ENCODE measurements at regions not wholly inside any gene's neighbourhood (a gene's known extent, or its start where the extent isn't known, plus 50 kb on each side); places are given as distances from the start of the nearest gene placed in this dataset.

- Histone ChIP-seq H3K36me3 (replicated peaks; ENCODE audit: insufficient read depth, low read length) (no peaks in the 10 kb centered on the region), H3K27me3 (replicated peaks; ENCODE audit: insufficient read depth, low read length) (no peaks in the 10 kb centered on the region), H3K9me2 (replicated peaks; ENCODE audit: insufficient read depth, low read length) (no peaks in the 10 kb centered on the region), H3K4me2 (ENCODE audit: low read depth, low read length) (no peak overlapping the region), H2AFZ (ENCODE audit: low read length) (no peak overlapping the region), H3K79me2 (ENCODE audit: low read length) (no peaks in the 10 kb centered on the region), H3F3A (ENCODE audit: insufficient read depth, low read length) (no peaks in the 10 kb centered on the region), H3K4me1 (ENCODE audit: low read length) (no peaks in the 10 kb centered on the region), H3K4me3 (ENCODE audit: low read length) (no peak overlapping the region), H3K9ac (ENCODE audit: low read length) (no peak overlapping the region), H3K27ac (ENCODE audit: low read length) (no peak overlapping the region), H3K9me3 (replicated peaks; ENCODE audit: insufficient read depth, low read length) (no peaks in the 10 kb centered on the region), H4K20me1 (ENCODE audit: insufficient read depth, low read length) (no peaks in the 10 kb centered on the region)
- TF ChIP-seq EZH2phosphoT487 (IDR thresholded peaks at IDR 0.05; ENCODE audit: low read length): no peak
- TF ChIP-seq EZH2 (optimal IDR thresholded peaks at IDR 0.05; ENCODE audit: low read depth, low read length): no peak
- TF ChIP-seq CTCF (IDR thresholded peaks at IDR 0.05; ENCODE audit: low read length): no peak
- DNase-seq: no peak
These were observed 715.8 kb downstream of the RNF144B start for GRCh38 chr6:19102936-19103335.

- Histone ChIP-seq H3K4me1 (ENCODE audit: low read length) (no peaks in the 10 kb centered on the region), H3K9me3 (replicated peaks; ENCODE audit: insufficient read depth, low read length) (no peaks in the 10 kb centered on the region), H2AFZ (ENCODE audit: low read length) (no peak overlapping the region), H3F3A (ENCODE audit: insufficient read depth, low read length) (no peaks in the 10 kb centered on the region), H3K36me3 (replicated peaks; ENCODE audit: insufficient read depth, low read length) (no peaks in the 10 kb centered on the region), H3K4me2 (ENCODE audit: low read depth, low read length) (no peak overlapping the region), H3K27me3 (replicated peaks; ENCODE audit: insufficient read depth, low read length) (no peaks in the 10 kb centered on the region), H4K20me1 (ENCODE audit: insufficient read depth, low read length) (no peaks in the 10 kb centered on the region), H3K4me3 (ENCODE audit: low read length) (no peak overlapping the region), H3K9ac (ENCODE audit: low read length) (no peak overlapping the region), H3K9me2 (replicated peaks; ENCODE audit: insufficient read depth, low read length) (no peaks in the 10 kb centered on the region), H3K27ac (ENCODE audit: low read length) (no peak overlapping the region), H3K79me2 (ENCODE audit: low read length) (no peaks in the 10 kb centered on the region)
- DNase-seq: no peak
- TF ChIP-seq EZH2phosphoT487 (IDR thresholded peaks at IDR 0.05; ENCODE audit: low read length) (no peak), EZH2 (optimal IDR thresholded peaks at IDR 0.05; ENCODE audit: low read depth, low read length) (no peak), CTCF (IDR thresholded peaks at IDR 0.05; ENCODE audit: low read length) (no peak)
These were observed 720.3 kb downstream of the RNF144B start for GRCh38 chr6:19107468-19107867.

GRCh38 chr6:19121521-19121920, 715.6 kb upstream of the ID4 start:
- Histone ChIP-seq H3K27me3 (replicated peaks; ENCODE audit: insufficient read depth, low read length) (no peaks in the 10 kb centered on the region), H3K4me2 (ENCODE audit: low read depth, low read length) (no peak overlapping the region), H3K79me2 (ENCODE audit: low read length) (no peaks in the 10 kb centered on the region), H3K4me3 (ENCODE audit: low read length) (no peak overlapping the region), H3K9me2 (replicated peaks; ENCODE audit: insufficient read depth, low read length) (no peaks in the 10 kb centered on the region), H2AFZ (ENCODE audit: low read length) (no peak overlapping the region), H3K27ac (ENCODE audit: low read length) (no peak overlapping the region), H3K9ac (ENCODE audit: low read length) (no peak overlapping the region), H3F3A (ENCODE audit: insufficient read depth, low read length) (no peaks in the 10 kb centered on the region), H4K20me1 (ENCODE audit: insufficient read depth, low read length) (no peaks in the 10 kb centered on the region), H3K9me3 (replicated peaks; ENCODE audit: insufficient read depth, low read length) (no peaks in the 10 kb centered on the region), H3K4me1 (ENCODE audit: low read length) (no peaks in the 10 kb centered on the region), H3K36me3 (replicated peaks; ENCODE audit: insufficient read depth, low read length) (no peaks in the 10 kb centered on the region)
- TF ChIP-seq EZH2 (optimal IDR thresholded peaks at IDR 0.05; ENCODE audit: low read depth, low read length) (no peak), CTCF (IDR thresholded peaks at IDR 0.05; ENCODE audit: low read length) (no peak), EZH2phosphoT487 (IDR thresholded peaks at IDR 0.05; ENCODE audit: low read length) (no peak)
- DNase-seq: no peak

Data from MM.1S (cell line).